HPDE6-E6E7 (cell line): ENCODE measurements at regions not wholly inside any gene's neighbourhood (a gene's known extent, or its start where the extent isn't known, plus 50 kb on each side); places are given as distances from the start of the nearest gene placed in this dataset.
"Not testable (repeated sequence)": the region's sequence is repeated elsewhere in the genome, so short reads cannot be mapped to it uniquely, and the experiment has no call there.

Source experiments
- DNase-seq: peaks from one replicate; pipeline ENCODE4 v3.0.0; 2011; ENCODE audit warnings: missing footprints; ENCODE audit errors: extremely low spot score

DNA sequence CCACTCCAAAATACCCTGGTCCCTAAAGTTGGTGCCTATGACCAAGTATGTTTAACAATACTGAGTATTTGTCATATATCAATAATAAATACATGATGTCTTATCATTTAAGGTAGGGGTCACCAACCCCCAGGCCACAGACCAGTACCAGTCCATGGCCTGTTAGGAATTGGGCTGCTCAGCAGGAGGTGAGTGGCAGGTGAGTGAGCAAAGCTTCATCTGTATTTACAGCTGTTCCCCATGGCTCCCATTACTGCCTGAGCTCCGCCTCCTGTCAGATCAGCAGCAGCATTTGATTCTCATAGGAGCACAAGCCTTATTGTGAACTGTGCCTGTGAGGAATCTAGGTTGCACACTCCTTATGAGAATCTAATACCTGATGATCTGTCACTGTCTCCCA is 126.2 kb downstream of the HNRNPD start:
- DNase-seq, result no peak

DNA sequence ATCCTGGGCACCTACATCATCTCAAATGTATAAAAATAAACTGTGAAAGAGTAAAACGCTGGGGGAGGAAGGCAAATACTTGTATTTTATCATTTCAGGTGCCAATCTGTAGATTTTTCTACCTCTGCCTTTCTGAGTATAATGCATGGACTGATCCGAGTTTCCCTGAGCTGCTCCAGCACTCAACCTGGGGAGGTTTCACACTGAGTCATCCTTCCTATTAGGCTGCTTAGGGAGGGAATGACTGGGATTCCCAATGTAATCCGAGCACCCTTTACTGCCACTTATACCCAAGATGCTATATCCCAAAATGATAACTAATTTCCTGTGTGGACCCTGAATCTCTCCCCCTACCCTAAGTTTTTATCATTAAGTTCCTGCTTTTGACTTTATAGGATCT is 126.6 kb downstream of the HNRNPD start:
- DNase-seq, result no peak

DNA sequence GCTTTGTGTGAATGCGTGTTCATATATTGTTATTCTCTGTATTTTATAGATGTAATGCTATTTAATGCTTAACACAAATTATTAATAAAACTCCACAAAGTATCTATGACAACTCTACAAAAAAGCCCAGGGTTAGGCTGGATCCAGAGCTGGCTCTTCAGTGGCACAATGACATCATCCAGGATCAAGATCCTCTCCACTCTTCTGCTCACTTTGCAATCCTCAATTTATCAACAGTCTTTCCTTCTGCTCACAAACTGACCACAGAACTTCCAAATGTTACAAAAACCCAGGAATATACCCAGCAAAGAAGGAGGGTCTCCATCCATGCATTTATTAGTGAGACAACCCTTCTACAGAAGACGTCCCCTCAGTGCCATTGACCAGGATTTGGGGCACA is 132.3 kb downstream of the HNRNPD start:
- no peak for DNase-seq

DNA sequence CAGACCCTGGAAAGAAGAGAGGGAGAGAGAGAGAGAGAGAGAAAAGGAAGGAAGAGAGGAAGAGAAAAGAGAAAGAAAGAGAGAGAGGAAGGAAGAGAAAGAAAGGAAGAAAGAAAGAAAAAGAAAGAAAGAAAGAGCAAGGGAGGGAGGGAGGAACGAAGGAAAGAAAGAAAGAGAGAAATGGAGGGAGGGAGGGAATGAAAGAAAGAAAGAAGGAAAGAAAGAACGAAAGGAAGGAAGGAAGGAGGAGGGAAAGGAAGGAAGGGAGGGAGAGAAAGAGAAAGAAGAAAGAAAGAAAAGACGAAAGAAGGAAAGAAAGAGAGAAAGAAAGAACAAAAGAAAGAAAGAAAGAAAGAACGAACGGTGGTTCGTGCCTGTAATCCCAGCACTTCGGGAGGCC is 133.4 kb downstream of the HNRNPD start:
- no peak for DNase-seq

DNA sequence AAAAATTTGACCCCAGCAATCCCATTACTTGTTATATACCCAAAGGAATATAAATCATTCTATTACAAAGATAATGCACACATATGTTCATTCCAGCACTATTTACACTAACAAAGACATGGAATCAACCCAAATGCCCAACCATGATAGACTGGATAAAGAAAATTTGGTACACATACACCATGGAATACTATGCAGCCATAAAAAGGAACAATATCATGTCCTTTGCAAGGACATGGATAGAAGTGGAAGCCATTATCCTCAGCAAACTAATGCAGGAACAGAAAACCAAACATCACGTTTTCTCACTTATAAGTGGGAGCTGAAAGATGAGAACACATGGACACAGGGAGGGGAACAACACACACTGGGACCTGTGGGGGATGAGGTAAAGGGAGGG is 136.6 kb downstream of the HNRNPD start:
- DNase-seq, result not testable (repeated sequence)

DNA sequence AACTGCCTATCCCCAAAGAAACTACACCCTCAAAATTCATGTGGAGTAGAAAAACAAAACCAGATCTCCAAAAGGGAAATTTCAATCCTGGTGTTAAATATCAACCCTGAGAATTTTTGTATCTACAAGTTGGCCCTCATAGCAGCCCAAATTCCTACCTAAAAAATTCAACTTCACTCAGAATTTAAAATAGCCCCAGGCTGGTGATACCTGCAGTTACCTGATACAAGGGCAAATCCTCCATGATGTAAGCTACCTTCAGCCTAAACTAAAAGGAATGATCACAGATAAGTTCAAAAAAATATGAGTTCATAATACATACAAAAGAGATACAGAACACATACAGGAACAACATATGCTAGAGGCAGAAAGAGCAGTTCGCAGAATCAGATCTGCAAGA is 138.4 kb downstream of the HNRNPD start:
- DNase-seq, result no peak

DNA sequence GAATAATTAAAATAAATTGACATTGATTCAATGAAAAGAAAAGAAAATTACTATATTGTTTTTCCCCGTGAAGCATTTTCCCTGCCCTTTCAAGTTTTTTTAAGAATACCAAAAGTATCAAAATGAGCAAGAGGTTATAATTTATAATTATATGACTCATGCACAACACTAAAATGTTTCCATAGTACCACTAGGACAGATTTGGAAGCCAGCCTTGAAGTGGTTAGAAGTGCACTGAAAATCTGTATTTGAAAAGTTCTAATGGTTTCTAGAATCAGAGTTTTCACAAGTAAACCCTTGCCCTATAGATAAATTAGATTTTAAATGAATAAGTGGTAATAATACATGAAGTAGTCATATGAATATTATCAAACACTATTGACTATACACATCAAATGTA is 140.9 kb downstream of the HNRNPD start:
- no peak for DNase-seq

DNA sequence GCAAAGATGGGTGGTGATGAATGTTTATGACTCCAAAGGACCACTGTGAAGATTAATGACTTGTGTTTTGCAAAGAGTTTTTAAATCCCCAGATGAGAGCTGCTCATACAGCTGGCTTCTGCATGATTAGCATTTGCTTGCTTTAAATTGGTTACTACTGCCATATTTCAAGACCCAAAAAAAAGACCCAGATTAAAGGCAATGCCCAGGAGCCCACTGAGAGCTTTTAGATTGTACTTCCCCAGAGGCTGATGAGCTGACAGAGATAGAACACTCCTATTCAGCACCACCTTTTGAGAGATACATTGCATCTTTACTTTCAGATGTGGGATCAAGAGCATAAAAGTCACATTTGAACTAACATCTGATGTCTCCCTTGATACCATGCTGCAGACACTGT is 142.0 kb downstream of the HNRNPD start:
- DNase-seq, result no peak

DNA sequence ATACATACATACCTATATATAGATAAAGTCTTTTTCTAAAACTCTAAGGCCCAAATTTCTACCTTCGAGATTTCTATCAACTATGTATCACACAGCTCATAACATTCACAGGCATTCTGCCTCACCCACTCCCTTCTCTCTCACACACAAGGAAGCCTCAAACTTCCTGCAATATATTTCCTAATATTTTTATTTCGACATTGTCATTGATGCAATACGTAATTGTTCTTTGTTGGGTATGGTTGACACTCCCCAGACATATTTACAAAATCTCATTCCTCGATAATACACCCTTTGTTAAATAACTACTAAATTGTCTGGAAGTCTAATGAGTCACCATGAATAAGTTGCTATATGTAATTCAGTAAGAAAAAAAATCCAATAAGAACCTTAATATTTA is 143.5 kb downstream of the HNRNPD start:
- peak; percentile 9 for DNase-seq

DNA sequence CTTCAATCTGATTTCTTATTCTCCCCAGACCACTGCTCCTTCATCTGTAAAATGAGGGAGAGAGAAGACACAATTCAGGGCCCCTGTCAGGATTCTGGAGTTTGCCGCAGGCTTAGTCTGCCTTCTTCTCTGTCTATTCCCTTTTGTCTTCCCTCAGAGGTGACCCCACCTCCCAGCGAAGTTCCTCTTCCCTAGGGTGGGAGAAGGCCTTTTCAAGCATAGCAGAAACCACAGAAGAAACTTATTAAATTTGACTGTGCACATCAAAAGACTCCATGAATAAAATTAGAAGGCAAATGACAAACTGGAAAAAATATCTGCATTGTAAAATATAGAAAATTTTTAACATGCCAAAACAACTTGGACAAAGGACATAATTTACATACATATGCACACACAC is 148.8 kb downstream of the HNRNPD start:
- no peak for DNase-seq

DNA sequence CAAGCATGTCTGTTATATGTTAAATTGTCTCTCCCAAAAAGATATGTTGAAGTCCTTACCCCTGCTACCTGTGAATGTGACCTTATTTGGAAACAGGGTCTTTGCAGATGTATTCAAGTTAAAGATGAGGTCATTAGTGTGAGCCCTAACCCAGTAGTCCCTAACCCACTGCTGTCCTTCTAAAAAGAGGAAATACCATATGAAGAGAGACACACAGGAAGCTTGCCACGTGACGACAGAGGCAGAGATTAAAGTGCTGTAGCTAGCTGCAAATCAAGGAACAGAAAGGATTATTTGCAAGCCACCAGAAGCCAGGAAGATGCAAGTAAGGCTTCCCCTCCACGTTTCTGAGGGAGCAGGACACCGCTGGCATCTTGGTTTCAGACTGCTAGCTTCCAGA is 150.1 kb downstream of the HNRNPD start:
- no peak for DNase-seq

DNA sequence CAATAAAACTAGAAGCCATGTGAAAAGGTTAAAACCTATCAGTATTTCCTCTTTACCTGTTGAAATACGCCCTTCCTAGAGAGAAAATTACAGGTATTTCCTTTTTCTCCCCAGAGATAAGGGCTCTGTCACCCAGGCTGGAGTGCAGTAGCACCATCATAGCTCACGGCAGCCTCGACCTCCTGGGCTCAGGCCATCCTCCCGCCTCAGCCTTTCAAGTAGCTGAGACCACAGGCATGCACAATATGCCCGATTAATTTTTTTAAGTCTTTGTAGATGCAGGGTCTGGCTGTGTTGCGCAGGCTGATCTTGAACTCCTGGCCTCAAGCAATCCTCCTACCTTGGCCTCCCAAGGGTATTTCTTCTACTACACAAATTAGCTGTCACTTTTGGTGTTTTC is 154.4 kb downstream of the HNRNPD start:
- no peak for DNase-seq

DNA sequence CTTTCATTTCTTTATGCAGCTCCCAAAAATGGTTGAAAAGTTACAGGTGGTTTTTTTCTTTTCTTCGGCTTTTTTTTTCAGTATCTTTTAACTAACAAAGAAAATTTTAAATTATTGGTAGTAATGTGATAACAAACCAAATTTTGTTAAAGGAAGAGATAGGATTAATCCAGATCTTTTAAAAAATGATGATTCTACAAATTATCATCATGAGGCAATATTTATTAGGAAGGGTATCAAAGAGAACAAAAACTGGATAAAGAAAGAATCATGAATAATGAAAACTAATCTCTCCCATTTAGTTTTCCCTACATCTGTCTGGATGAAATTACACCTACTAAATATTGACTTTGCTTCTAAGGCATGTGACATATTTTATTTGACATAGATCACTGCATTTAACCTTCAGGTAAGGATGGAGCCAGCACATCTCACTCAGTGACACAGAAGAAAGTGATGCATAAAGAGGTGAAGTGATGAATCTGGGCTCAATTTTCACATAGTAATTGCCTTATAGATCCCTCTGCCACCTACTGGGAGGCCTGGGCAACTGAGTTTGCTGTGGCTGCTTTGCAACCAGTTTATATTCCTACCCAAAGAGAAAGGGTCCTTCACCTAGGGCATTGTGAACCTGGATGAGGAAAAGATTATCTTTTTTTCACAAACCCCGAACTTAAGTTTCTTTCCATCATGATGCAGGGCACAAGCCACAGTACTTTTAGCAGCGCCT is 155.6 kb downstream of the HNRNPD start:
- DNase-seq, result no peak

DNA sequence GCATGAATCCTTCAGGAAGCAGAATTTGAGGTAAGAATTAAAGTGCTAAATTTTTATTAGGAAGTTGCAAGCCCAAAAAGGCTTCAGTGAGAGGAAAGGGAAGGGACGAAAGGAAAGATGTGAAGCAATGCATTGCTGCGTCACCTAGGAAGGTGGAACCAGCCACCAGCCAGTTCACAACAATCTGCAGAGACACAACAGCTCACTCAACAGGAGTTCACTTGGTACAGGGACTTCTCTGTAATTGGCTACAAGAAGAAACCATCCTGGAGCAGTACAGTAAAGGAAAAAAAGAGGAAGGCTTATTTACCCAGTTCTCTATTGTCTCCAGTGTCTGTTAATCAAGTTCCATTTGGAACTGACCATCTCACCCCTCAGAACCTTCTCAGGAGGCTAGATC is 157.6 kb downstream of the HNRNPD start:
- DNase-seq, result no peak

DNA sequence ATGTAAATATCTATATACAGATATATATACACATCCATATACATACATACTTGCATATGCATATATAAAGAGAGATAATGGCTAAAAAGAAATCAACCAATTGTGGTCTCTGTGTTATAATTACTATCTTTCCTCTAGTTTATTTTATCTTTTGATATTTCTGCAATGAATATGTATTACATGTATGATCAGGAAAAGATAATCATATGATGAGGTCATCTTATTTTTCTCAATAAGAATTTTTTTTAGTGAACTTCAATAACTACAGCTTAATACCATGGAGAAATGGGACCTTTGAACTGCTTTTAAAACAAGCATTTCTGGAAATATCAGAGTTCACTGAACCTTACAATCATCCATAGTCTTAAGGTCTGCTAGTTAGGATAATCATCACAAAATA is 158.0 kb downstream of the HNRNPD start:
- no peak for DNase-seq

DNA sequence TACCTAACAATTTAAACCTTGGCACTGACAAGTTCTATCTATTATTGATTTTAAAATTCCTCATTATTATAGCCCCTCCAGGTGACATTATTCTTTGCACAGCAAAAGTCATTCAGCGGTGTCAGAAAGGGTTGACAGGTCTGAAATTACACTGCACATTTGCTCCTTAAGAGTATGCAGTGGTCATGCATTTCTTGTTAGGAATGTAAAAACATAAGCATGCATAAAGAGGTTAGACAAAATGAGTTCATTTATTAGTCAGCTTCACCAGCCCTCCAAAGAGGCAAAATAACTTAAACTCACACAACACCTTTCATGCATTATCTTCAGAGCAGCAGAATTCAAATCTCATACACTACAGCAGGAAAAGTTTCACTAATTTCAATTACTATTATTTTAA is 158.8 kb downstream of the HNRNPD start:
- DNase-seq, result no peak

DNA sequence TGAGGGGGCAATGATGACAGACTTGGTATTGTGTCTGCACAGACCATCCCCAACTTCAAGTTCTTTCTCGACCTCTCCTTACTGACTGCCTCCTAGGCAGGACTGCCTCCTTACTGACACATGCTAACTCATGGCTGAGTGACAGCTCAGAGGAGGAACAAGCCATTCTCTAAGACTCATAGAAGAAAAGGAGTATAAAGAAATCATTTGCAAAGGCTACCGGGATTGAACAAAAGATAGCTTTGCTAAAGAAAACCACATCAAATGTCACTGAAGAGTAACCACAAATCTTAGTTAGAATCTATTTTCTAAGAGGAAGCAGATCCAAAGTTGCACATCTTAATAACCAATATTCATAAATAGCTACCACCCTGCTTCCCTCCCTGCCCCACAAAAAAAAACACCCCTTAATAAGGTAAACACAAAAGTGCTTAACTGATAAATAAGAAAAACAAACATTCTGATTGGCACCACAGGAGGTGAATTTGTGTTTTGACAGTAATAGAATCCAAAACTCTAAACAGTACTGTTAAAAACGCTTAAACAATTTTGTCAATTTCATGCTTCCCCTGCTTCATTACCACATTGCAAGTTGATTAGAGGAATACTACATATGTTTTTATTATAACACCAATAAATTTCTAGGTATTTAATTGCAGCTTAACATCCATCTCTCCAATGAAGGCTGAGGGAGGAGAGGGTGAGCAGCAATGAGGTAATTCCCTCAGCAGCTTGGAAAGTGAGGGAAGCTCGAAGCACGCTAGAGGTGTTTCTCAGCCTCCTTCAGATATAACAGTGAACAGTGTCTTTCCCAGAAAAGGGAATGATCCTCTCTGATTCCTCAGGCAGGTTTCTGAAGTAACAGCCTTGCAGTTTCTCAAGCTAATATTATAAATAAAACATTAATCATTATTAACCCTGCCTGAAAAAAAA is 160.0 kb downstream of the HNRNPD start:
- no peak for DNase-seq

DNA sequence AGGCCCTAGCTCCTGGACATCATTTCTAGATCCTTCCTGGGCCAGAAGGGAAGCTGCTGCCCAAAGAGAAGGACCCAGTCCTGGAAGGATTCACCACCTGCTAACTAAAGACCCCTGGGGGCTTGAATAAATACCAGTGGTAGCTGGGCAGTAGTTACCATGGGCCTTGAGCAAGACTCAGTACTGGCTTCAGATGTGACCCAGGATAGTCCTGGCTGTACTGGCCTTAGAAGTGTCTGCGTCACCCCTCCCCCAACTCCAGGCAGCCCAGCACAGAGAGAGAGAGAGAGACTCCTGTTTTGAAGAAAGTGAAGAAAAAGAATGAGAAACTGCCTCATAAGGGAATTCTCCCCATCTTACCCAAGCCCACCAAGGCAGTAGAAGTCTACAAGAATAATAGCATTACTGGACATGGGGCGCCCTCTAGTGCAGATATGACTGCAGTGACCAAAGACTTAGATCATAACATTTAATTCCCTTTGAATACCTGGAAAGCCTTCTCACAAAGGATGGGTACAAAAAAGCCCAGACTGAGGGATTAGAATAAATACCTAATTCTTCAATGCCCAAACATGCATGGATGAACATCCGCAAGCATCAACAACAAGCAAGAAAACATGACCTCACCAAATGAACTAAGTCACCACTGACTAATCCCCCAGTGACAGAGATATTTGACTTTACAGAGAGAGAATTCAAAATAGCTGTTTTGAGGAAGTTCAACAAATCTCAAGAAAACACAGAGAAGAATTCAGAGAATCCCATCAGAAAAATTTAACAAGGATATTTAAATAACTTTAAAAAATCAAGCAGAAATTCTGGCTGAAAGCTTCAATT is 171.8 kb downstream of the HNRNPD start:
- DNase-seq, result no peak

DNA sequence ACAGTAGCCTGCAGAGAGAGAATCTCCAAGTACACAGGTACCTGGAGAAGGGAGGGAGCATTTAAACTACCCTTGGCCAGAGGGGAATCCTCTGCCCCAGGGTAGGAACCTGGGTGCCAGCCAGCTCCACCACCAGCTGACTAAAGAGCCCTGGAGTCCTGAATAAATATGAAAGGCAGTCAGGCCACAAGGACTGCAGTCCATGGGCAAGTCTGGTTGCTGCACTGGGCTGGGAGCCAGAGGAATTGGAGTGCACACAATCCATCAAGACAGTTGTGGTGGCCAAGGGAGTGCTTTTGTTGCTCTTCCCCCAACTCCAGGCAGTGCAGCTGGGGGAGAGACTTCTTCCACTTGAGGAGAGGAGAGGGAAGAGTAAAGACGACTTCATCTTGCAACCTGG is 172.5 kb downstream of the HNRNPD start:
- DNase-seq, result no peak

DNA sequence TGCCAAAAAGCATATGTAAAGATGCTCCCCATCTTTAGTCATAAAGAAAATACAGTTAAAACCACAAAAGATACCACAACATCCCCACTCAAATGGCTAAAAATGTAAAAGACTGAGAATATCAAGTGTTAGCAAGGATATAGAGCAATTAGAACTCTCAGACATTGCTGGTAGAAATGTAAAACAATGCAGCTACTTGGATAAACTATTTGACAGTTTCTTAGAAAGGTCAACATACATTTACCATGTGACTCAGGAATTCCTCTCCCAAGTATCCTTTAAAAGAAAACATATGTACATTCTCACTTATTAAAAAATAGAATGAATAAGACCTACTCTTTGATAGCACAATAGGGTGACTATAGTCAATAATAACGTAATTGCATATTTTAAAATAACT is 173.7 kb downstream of the HNRNPD start:
- no peak for DNase-seq

DNA sequence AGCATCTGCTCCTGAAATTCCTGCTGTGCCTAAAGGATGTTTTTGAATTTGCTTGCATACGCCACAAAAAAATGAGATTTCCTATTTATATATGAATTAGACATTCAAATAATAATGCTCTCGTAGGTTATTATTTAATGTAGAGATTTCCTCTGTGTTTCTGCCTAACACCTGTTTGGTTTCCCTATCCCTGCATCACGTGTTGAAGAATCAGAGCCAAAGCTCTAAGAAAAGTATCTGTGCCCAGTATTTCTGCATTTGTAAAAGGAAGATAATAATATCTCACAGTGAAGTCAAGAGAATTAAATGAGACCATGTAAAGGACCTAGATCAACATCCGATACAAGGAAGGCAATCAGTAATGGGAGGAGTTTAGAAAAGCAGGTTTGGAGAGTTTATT is 179.5 kb downstream of the HNRNPD start:
- no peak for DNase-seq

DNA sequence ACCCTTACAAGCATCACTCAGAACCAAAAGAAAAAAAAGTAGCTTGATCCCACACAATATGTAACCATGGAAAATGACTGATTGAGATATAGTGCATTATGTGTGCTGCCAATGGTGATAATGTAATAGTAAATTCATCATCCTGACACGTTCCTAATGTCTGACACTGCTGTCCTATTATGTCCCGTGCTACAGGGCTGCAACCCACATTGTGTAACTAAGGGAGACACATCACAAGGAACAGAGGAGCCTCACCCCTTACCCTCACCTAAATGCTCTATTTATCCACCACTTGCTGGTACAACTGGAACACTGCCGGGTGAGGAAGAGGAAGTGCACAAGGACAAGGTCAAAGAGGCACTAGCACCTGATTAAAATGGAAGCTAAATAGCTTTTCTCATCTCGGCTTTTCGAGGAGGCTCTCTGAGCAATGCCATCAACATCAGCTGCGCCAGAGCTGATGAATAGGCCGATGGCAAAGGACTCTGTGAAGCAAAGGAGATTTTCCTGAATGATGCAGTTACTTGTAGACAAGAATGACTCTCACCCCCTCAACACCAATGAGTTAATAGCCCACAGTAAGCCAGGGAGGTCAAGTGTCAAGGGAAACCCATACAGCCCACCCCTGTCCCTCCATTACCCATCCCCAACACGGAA is 181.6 kb downstream of the HNRNPD start:
- DNase-seq, result no peak
